ENCODE measurements at regions not wholly inside any gene's neighbourhood (a gene's known extent, or its start where the extent isn't known, plus 50 kb on each side); places are given as distances from the start of the nearest gene placed in this dataset.

DNA sequence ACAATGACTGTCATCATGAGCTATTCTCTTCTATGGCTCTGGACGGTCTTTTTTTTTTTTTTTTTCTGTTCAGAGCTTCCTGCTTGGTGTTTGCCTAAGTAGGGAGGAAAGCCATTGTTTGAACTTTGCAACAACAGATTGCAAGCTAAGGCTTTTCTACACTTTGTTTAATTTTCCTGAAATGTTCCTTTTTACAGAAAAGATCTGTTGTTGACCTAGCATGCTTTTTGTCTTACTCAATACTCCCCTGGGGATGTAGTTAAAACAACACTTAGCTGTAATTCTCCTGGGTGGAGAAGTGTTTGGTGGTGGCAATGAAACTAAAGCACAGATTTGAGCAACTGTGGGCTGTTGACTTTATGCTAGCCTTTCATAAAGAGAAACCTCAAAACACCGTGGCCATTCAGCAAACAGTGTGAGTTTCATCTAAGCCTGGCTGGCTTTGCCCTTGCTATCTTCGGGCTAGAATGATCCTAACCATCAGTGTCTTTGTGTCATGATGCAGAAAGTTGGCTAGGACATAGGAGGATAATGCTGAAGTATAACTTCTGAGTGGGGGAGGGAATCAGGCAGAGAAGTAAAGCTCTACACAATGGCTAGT lies 110.5 kb downstream of the ANXA3 start:
- Histone ChIP-seq H2BK120ac (ENCODE audit: low read depth, low read length, poor library complexity, severe bottlenecking) (no peak overlapping the region), H3K9ac (ENCODE audit: extremely low read depth, insufficient read length, low read length) (no peak overlapping the region), H3K23ac (ENCODE audit: insufficient read length, low read depth, low read length) (no peak overlapping the region), H2BK20ac (ENCODE audit: low read depth, low read length, poor library complexity, severe bottlenecking) (no peak overlapping the region), H3K9me3 (ENCODE audit: control insufficient read depth, low read depth, low read length) (no peaks in the 10 kb centered on the region), H3K27me3 (ENCODE audit: insufficient read depth, low read length) (no peaks in the 10 kb centered on the region), H3K4me1 (ENCODE audit: insufficient read depth, low read length) (peaks cover 4% of the 10 kb centered on the region; the same call in 1 of the 2 replicates), H3K4ac (ENCODE audit: low read depth, low read length) (no peak overlapping the region), H3K79me2 (ENCODE audit: insufficient read depth, low read length) (no peaks in the 10 kb centered on the region), H3K23me2 (ENCODE audit: insufficient read length, low read depth, low read length, poor library complexity, severe bottlenecking) (no peaks in the 10 kb centered on the region), H3T11ph (ENCODE audit: low read length) (no peak overlapping the region), H2AK5ac (ENCODE audit: insufficient read length, low read length) (no peak overlapping the region), H4K91ac (ENCODE audit: insufficient read length, low read depth, low read length) (no peak overlapping the region), H2AFZ (ENCODE audit: low read length) (no peak overlapping the region), H4K5ac (ENCODE audit: insufficient read length, low read depth, low read length) (no peak overlapping the region), H2BK15ac (ENCODE audit: low read depth, low read length) (no peak overlapping the region), H3K27ac (ENCODE audit: insufficient read length, low read depth, low read length) (no peak overlapping the region), H2BK12ac (ENCODE audit: insufficient read length, low read depth, low read length) (no peak overlapping the region), H3K4me2 (ENCODE audit: insufficient read depth, insufficient read length, low read length) (no peak overlapping the region), H3K79me1 (ENCODE audit: insufficient read depth, low read depth, low read length, poor library complexity, severe bottlenecking) (no peaks in the 10 kb centered on the region), H3K18ac (ENCODE audit: insufficient read length, low read depth, low read length) (no peak overlapping the region), H3K56ac (ENCODE audit: insufficient read length, low read depth, low read length) (no peak overlapping the region), H4K20me1 (ENCODE audit: control insufficient read depth, insufficient read depth, insufficient read length) (no peaks in the 10 kb centered on the region), H3K14ac (ENCODE audit: insufficient read depth, low read length) (peak overlapping the region; percentile 49; the same call in 1 of the 2 replicates), H2BK5ac (ENCODE audit: insufficient read length, low read length) (no peak overlapping the region), H4K8ac (replicated peaks; ENCODE audit: insufficient read length, low read depth, low read length) (no peak overlapping the region)
- WGBS (ENCODE audit: extremely low coverage, insufficient read length, low lambda C conversion rate), result no CpG with 5 or more reads among the region's 3 CpGs
- Mint-ChIP-seq H3K9me3 (no peaks in the 10 kb centered on the region), H3K27me3 (ENCODE audit: low read depth) (no peaks in the 10 kb centered on the region; the same call in 1 of the 2 replicates), H3K27ac (0 out of 7 replicates have a peak overlapping the region, but pooled peaks of 1 of the 3 experiments have one; percentile 19), H3K4me3 (no peak overlapping the region), H3K4me1 (peaks cover 31 to 32% of the 10 kb centered on the region in 2 experiments), H3K36me3 (ENCODE audit: insufficient read depth in 1 of 3, low read depth in 3 of 3) (no peaks in the 10 kb centered on the region)
- DNase-seq, result no peak
- TF ChIP-seq, protein P1, sequence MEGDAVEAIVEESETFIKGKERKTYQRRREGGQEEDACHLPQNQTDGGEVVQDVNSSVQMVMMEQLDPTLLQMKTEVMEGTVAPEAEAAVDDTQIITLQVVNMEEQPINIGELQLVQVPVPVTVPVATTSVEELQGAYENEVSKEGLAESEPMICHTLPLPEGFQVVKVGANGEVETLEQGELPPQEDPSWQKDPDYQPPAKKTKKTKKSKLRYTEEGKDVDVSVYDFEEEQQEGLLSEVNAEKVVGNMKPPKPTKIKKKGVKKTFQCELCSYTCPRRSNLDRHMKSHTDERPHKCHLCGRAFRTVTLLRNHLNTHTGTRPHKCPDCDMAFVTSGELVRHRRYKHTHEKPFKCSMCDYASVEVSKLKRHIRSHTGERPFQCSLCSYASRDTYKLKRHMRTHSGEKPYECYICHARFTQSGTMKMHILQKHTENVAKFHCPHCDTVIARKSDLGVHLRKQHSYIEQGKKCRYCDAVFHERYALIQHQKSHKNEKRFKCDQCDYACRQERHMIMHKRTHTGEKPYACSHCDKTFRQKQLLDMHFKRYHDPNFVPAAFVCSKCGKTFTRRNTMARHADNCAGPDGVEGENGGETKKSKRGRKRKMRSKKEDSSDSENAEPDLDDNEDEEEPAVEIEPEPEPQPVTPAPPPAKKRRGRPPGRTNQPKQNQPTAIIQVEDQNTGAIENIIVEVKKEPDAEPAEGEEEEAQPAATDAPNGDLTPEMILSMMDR (conservative IDR thresholded peaks at IDR 0.05), result no peak
